IMR-90 (cell line): ENCODE measurements at regions not wholly inside any gene's neighbourhood (a gene's known extent, or its start where the extent isn't known, plus 50 kb on each side); places are given as distances from the start of the nearest gene placed in this dataset.

Experiments used
- ATAC-seq: fragments of 200-7000 bp; cut with Tn5 transposase; 2 replicates; pipeline ENCODE4 v1.9.1; 2020; ENCODE audit warnings: low read depth, mild to moderate bottlenecking, moderate library complexity
- BruUV-seq: library from RNA; stranded (reverse); fragments of 400-500 nt; replicated peaks from 2 replicates; lab custom pipeline; 2021; lab: Mats Ljungman, UMichigan
- CTCF ChIA-PET: fragments of 300-600 bp; formaldehyde crosslinking; extraction: SDS; loops from one replicate; lab custom pipeline; 2021; ENCODE audit warnings: antibody characterized with exemption; lab: Yijun Ruan, JAX
- POLR2A ChIA-PET: fragments of 300-600 bp; sonication (Branson Sonifier 250); formaldehyde crosslinking; loops from one replicate; lab custom pipeline; 2022; ENCODE audit warnings: antibody characterized with exemption; ENCODE audit not compliant: unreplicated experiment; lab: Charles Lee
- DNase-seq: peaks from one replicate; pipeline ENCODE4 v3.0.0; 2013
- H2AFZ ChIP-seq: replicated peaks from 2 replicates; pipeline ENCODE3; 2013; ENCODE audit warnings: low read length, mild to moderate bottlenecking; ENCODE audit not compliant: poor library complexity
- H2AK5ac ChIP-seq: 2 replicates; pipeline ENCODE4 v1.6.1; 2013; ENCODE audit warnings: low read depth, low read length, inconsistent platforms
- H2AK9ac ChIP-seq: replicated peaks from 2 replicates; pipeline ENCODE3; 2013; ENCODE audit warnings: mild to moderate bottlenecking, low read depth, low read length, moderate library complexity; ENCODE audit not compliant: poor library complexity
- H2BK120ac ChIP-seq: 2 replicates; pipeline ENCODE4 v1.6.1; 2013; ENCODE audit warnings: low read depth, low read length, inconsistent platforms
- H2BK15ac ChIP-seq: 3 replicates; pipeline ENCODE4 v1.6.1; 2013; ENCODE audit warnings: low read depth, low read length, inconsistent platforms
- H2BK20ac ChIP-seq: 2 replicates; pipeline ENCODE4 v1.6.1; 2013; ENCODE audit warnings: low read depth, mild to moderate bottlenecking, inconsistent platforms, low read length, moderate library complexity
- H2BK5ac ChIP-seq: 2 replicates; pipeline ENCODE4 v1.6.1; 2013; ENCODE audit warnings: mild to moderate bottlenecking, low read depth, low read length, inconsistent platforms; ENCODE audit not compliant: poor library complexity, severe bottlenecking
- H3K14ac ChIP-seq: replicated peaks from 2 replicates; pipeline ENCODE4 v1.6.1; 2013; ENCODE audit warnings: low read depth, low read length, inconsistent platforms
- H3K18ac ChIP-seq: 2 replicates; pipeline ENCODE4 v1.6.1; 2013; ENCODE audit warnings: low read depth, low read length, control low read depth
- H3K23ac ChIP-seq: 2 replicates; pipeline ENCODE4 v1.6.1; 2013; ENCODE audit warnings: low read depth, low read length, inconsistent platforms
- H3K27ac ChIP-seq: 2 replicates; pipeline ENCODE4 v1.5.1; 2013; ENCODE audit warnings: mild to moderate bottlenecking, control low read depth, low read length; ENCODE audit not compliant: insufficient read depth
- H3K27me3 ChIP-seq: 2 replicates; pipeline ENCODE4 v1.6.1; 2013; ENCODE audit warnings: low read length; ENCODE audit not compliant: control insufficient read depth, insufficient read depth
- H3K36me3 ChIP-seq: 2 replicates; pipeline ENCODE4 v1.6.1; 2013; ENCODE audit warnings: low read length, mixed read lengths; ENCODE audit not compliant: control insufficient read depth, insufficient read depth
- H3K4ac ChIP-seq: 2 replicates; pipeline ENCODE4 v1.6.1; 2013; ENCODE audit warnings: low read depth, low read length, inconsistent platforms
- H3K4me1 ChIP-seq: 2 replicates; pipeline ENCODE4 v1.6.1; 2013; ENCODE audit warnings: low read length, mixed read lengths; ENCODE audit not compliant: control insufficient read depth, insufficient read depth
- H3K4me2 ChIP-seq: 2 replicates; pipeline ENCODE4 v1.6.1; 2013; ENCODE audit warnings: low read depth, mild to moderate bottlenecking, control low read depth, low read length, moderate library complexity
- H3K4me3 ChIP-seq: 2 replicates; pipeline ENCODE4 v1.5.1; 2013; ENCODE audit warnings: low read depth, mild to moderate bottlenecking, control low read depth, low read length, moderate library complexity; ENCODE audit not compliant: insufficient read depth
- H3K56ac ChIP-seq: 2 replicates; pipeline ENCODE4 v1.6.1; 2013; ENCODE audit warnings: low read length, inconsistent platforms; ENCODE audit not compliant: insufficient read depth; ENCODE audit errors: extremely low read depth
- H3K79me1 ChIP-seq, 2 experiments: 2 replicates each; pipeline ENCODE4 v1.6.1; 2013; ENCODE audit warnings: low read length in 2 of 2, inconsistent platforms in 1 of 2, low read depth in 1 of 2
- H3K9ac ChIP-seq: 2 replicates; pipeline ENCODE4 v1.6.1; 2013; ENCODE audit warnings: low read depth, low read length, control low read depth
- H3K9me1 ChIP-seq: 2 replicates; pipeline ENCODE4 v1.6.1; 2013; ENCODE audit warnings: low read length, inconsistent platforms; ENCODE audit not compliant: insufficient read depth
- H3K9me3 ChIP-seq: 2 replicates; pipeline ENCODE4 v1.6.1; 2013; ENCODE audit warnings: low read length; ENCODE audit not compliant: control insufficient read depth, insufficient read depth
- H4K20me1 ChIP-seq: 2 replicates; pipeline ENCODE4 v1.6.1; 2013; ENCODE audit warnings: low read length, inconsistent platforms; ENCODE audit not compliant: insufficient read depth
- H4K5ac ChIP-seq: 2 replicates; pipeline ENCODE4 v1.6.1; 2013; ENCODE audit warnings: mild to moderate bottlenecking, low read depth, low read length, control low read depth
- H4K8ac ChIP-seq, 2 experiments: 2 replicates each; pipeline ENCODE4 v1.6.1; 2013; ENCODE audit warnings: low read depth in 2 of 2, low read length in 2 of 2, control low read depth in 1 of 2, inconsistent platforms in 1 of 2
- H4K91ac ChIP-seq: 2 replicates; pipeline ENCODE4 v1.6.1; 2013; ENCODE audit warnings: low read depth, low read length, inconsistent platforms; ENCODE audit not compliant: insufficient read depth
- BHLHE40 ChIP-seq: fragments of 150-350 bp; IDR thresholded peaks from 2 replicates; pipeline ENCODE4 v1.6.1; 2016; ENCODE audit warnings: mild to moderate bottlenecking, low read depth, low read length
- CEBPB ChIP-seq: IDR thresholded peaks from 2 replicates; pipeline ENCODE4 v1.6.1; 2012; ENCODE audit warnings: low read depth, low read length, improper control_type of control experiment
- CHD1 ChIP-seq: IDR thresholded peaks from 2 replicates; pipeline ENCODE4 v1.6.1; 2012; ENCODE audit warnings: low read depth, low read length, improper control_type of control experiment
- CTCF ChIP-seq: conservative IDR thresholded peaks from 2 replicates; pipeline ENCODE4 v1.5.1; 2012; ENCODE audit warnings: mild to moderate bottlenecking, low read depth, low read length, improper control_type of control experiment
- ELK1 ChIP-seq: fragments of 150-350 bp; IDR thresholded peaks from 2 replicates; pipeline ENCODE4 v1.6.1; 2016; ENCODE audit warnings: low read depth, mild to moderate bottlenecking, low read length, moderate library complexity, borderline replicate concordance
- FOS ChIP-seq: fragments of 150-350 bp; IDR thresholded peaks from 2 replicates; pipeline ENCODE4 v1.6.1; 2016; ENCODE audit warnings: low read depth, low read length
- MAFK ChIP-seq: IDR thresholded peaks from 2 replicates; pipeline ENCODE4 v1.6.1; 2012; ENCODE audit warnings: low read depth, low read length, improper control_type of control experiment
- MAZ ChIP-seq: IDR thresholded peaks from 2 replicates; pipeline ENCODE4 v1.6.1; 2012; ENCODE audit warnings: low read depth, mild to moderate bottlenecking, low read length, improper control_type of control experiment, moderate library complexity, borderline replicate concordance
- MXI1 ChIP-seq: IDR thresholded peaks from 2 replicates; pipeline ENCODE4 v1.6.1; 2012; ENCODE audit warnings: low read depth, mild to moderate bottlenecking, low read length, moderate library complexity, borderline replicate concordance
- NFE2L2 ChIP-seq: fragments of 150-350 bp; IDR thresholded peaks from 2 replicates; pipeline ENCODE4 v1.6.1; 2016; ENCODE audit warnings: low read depth, mild to moderate bottlenecking, low read length
- POLR2A ChIP-seq: IDR thresholded peaks from 2 replicates; pipeline ENCODE4 v1.6.1; 2012; ENCODE audit warnings: mild to moderate bottlenecking, low read depth, low read length
- RCOR1 ChIP-seq: IDR thresholded peaks from 2 replicates; pipeline ENCODE4 v1.6.1; 2012; ENCODE audit warnings: mild to moderate bottlenecking, low read length, improper control_type of control experiment; ENCODE audit not compliant: insufficient replicate concordance
- RFX5 ChIP-seq: IDR thresholded peaks from 2 replicates; pipeline ENCODE4 v1.8.0; 2012; ENCODE audit warnings: low read depth, mild to moderate bottlenecking, low read length, moderate library complexity
- SMC3 ChIP-seq: fragments of 150-350 bp; IDR thresholded peaks from 2 replicates; pipeline ENCODE4 v1.6.1; 2016; ENCODE audit warnings: low read depth, mild to moderate bottlenecking, antibody characterized with exemption, low read length, moderate library complexity
- USF2 ChIP-seq: fragments of 150-350 bp; IDR thresholded peaks from 2 replicates; pipeline ENCODE4 v1.6.1; 2017; ENCODE audit warnings: mild to moderate bottlenecking, antibody characterized with exemption, low read length, low read depth
- WGBS, 2 experiments: methylation state at CpG; one replicate each; pipeline versions ENCODE4 v1.1.5 to v1.1.7; 2013; ENCODE audit warnings: missing lambda C conversion rate in 2 of 2; ENCODE audit not compliant: insufficient read length in 1 of 2; ENCODE audit errors: extremely low coverage in 2 of 2; 5-methylcytosine and 5-hydroxymethylcytosine counted together
- dilution Hi-C: fragments of 300-500 bp; cut with HindIII; formaldehyde crosslinking; loops from one replicate; pipeline ENCODE4 v1.14.3; 2018; ENCODE audit warnings: low sequenced_read_pairs; ENCODE audit not compliant: unreplicated experiment
- in situ Hi-C: fragments of 300-500 bp; cut with MboI; formaldehyde crosslinking; loops from 3 replicates; pipeline ENCODE4 v1.14.3; 2019; ENCODE audit warnings: low sequenced_read_pairs, inconsistent platforms, mixed read lengths
- intact Hi-C: fragments of 100-400 bp; cut with micrococcal nuclease; formaldehyde crosslinking; loops from 2 replicates; pipeline ENCODE4 v1.10.0; 2022

GRCh38 chr5:176727528-176727900, 80.2 kb downstream of the TSPAN17 start:
- H2AK9ac ChIP-seq = no peak overlapping the region
- no peaks in the 10 kb centered on the region for H3K9me1 ChIP-seq
- H4K8ac ChIP-seq = no peak overlapping the region
- intact Hi-C loops (no loop called here), dilution Hi-C loops (no loop called here), in situ Hi-C loops (no loop called here)
- H3K14ac ChIP-seq = no peak overlapping the region
- H4K5ac ChIP-seq = no peak overlapping the region
- H2BK20ac ChIP-seq = no peak overlapping the region
- no peak overlapping the region for H2BK120ac ChIP-seq
- no peak for ATAC-seq
- H4K20me1 ChIP-seq = no peaks in the 10 kb centered on the region
- no peaks in the 10 kb centered on the region for H3K36me3 ChIP-seq
- H3K4me2 ChIP-seq = no peak overlapping the region
- H3K23ac ChIP-seq = no peak overlapping the region
- no TSS peak for BruUV-seq
- no peak overlapping the region for H2AK5ac ChIP-seq
- 77% methylated on average over 7 of the region's 12 CpGs; no CpG with 5 or more reads in 1 of the 2 experiments for whole genome bisulfite sequencing, 2 experiments
- H2AFZ ChIP-seq = no peak overlapping the region
- no peak overlapping the region for H2BK5ac ChIP-seq
- H3K9ac ChIP-seq = no peak overlapping the region
- no peaks in the 10 kb centered on the region for H3K79me1 ChIP-seq
- H3K56ac ChIP-seq = no peak overlapping the region
- no peak overlapping the region for H3K18ac ChIP-seq
- CTCF ChIA-PET = no interaction called here
- H4K91ac ChIP-seq = no peak overlapping the region
- H3K4me1 ChIP-seq = no peaks in the 10 kb centered on the region
- POLR2A ChIA-PET = no interaction called here
- H3K27ac ChIP-seq = no peak overlapping the region
- no peak overlapping the region for H3K4me3 ChIP-seq
- H3K4ac ChIP-seq = no peak overlapping the region
- TF ChIP-seq CEBPB (no peak), POLR2A (no peak), MXI1 (no peak), USF2 (no peak), MAZ (no peak), BHLHE40 (no peak), CHD1 (no peak), FOS (no peak), ELK1 (no peak), RCOR1 (no peak), MAFK (no peak), CTCF (no peak), SMC3 (no peak), RFX5 (no peak), NFE2L2 (no peak)
- H3K9me3 ChIP-seq = peaks cover 3% of the 10 kb centered on the region; the same call in 1 of the 2 replicates
- H2BK15ac ChIP-seq = no peak overlapping the region
- DNase-seq = no peak
- peaks cover 72% of the 10 kb centered on the region for H3K27me3 ChIP-seq
